ENCODE measurements at regions not wholly inside any gene's neighbourhood (a gene's known extent, or its start where the extent isn't known, plus 50 kb on each side); places are given as distances from the start of the nearest gene placed in this dataset.

DNA sequence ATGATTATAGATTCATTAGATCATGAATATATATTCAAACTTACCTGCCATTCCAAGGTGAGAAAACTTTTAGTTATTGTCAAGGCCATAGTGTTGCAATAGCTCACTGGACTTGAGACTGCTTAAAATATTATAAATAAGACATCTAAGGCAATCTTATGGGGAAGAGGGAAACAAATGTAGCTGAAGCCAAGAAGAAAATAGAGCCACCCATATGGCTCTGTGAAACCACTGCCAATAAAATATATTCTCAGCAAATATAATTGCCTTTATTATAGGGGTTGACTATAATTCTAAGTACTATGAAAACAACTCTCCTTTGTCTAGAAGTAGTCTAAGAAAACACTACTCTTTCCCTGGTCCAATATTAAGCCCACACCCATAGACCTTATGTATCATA, 938.5 kb downstream of the FSTL5 start:
- no peak for DNase-seq (ENCODE audit: low spot score)

DNA sequence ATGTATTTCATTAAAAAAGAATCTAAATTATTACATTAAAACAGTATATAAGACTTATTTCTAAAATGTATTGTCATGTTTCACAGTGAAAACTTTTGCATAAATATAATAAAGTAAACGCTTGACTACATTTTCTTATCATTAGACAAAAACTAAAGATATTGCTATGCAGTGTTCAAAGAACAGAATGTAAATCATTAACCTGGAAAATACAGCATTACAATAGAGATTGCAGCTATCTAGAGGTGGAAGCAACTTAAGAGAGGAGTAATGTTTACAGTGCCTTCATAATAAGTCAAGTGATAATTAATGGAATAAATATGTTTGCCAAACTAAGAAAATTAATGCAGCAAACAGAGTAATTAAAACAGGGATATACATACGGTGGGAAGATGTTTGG, 940.9 kb downstream of the FSTL5 start:
- no peak for DNase-seq (ENCODE audit: low spot score)

DNA sequence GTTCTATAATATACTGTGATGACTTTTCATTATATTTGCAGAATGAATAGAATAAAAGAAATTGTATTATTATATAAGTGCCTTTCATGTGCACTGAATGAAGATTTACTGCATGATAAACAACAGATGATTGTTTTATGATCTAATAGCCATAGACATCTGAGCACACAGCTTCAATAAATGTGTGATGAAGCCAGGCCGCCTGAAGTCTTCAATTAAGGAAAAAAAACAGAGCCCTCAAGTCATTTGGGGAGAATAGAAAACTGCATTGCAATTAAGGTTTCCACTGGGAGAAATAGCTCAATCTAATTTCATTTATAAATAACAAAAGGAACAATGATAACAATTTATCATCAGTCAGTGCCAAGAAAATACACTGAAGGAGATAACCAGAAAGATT, 955.2 kb downstream of the FSTL5 start:
- DNase-seq (ENCODE audit: low spot score): no peak

DNA sequence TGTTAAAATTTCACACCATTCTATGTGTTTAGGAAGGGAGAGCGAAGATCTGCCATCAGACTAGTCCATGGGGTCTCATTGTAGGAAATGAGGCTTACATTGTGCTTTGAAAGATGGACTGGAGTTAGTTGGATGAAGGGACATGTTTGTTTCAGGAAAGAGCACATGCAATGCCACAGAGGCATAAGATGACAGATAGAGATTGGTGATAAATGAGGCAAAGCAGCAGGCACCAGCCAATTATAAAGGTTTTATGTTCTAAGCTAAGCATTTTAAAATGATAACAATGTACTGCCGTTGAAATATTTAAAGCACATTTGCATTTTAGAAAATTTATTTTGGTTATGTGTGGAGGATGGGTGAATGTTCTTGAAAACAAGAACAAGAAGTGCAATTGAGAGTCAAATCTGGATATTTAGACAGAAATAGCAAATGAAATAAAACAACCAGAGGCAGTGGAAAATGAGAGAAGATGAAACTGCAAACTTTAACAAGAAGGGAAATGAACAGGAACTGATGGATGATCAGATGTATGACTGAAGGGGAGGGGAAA, 957.2 kb downstream of the FSTL5 start:
- no peak for DNase-seq (ENCODE audit: low spot score)

DNA sequence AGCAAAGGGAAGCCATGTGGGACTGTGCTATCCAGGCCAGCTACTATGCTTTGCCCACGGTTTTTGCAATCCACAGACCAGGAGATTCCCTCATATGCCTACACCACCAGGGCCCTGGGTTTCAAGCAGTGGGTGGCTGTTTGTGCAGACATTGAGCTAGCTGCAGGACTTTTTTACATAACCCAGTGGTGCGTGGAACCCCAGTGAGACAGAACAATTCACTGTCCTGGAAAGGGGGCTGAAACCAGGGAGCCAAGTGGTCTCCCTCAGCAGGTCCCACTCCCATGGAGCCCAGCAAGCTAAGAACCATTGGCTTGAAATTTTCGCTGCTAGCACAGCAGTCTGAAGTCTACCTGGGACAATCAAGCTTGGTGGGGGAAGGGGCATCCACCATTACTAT, 959.9 kb downstream of the FSTL5 start:
- DNase-seq (ENCODE audit: low spot score): no peak

DNA sequence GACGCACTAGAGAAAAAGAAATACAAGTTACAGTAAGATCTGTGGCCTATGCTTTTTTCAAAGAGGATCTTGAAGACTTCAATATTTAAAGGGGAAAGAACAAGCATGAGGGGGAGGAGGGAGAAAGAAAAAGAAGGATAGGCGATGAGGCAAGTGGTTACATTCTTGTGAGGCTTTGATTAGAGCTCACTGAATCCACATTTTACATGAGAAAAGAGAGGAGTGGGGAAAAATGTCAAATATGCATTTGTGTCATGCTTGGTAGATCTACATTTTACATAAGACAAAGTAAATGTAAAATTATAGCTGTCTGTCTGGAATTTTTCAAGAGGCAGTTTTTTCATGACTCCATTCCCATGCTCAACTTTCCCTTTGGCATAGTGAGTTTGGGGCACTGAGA, 965.9 kb downstream of the FSTL5 start:
- DNase-seq (ENCODE audit: low spot score): no peak

DNA sequence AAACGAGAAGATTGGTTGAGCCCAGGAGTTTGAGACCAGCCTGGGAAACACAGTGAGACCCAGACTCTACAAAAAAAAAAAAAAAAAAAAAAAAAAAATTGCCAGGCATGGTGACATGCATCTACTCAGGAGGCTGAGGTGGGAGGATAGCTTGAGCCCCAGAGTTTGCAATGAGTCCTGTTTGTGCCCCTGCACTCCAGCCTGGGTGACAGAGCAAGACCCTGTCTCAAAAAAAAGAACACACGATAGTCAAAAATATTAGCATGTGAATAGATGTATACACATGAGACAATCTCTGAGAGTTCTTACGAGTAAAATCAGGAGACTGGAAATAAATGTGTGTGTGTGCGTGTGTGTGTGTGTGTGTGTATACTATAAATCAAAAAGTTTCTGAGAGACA, 966.3 kb downstream of the FSTL5 start:
- no peak for DNase-seq (ENCODE audit: low spot score)

DNA sequence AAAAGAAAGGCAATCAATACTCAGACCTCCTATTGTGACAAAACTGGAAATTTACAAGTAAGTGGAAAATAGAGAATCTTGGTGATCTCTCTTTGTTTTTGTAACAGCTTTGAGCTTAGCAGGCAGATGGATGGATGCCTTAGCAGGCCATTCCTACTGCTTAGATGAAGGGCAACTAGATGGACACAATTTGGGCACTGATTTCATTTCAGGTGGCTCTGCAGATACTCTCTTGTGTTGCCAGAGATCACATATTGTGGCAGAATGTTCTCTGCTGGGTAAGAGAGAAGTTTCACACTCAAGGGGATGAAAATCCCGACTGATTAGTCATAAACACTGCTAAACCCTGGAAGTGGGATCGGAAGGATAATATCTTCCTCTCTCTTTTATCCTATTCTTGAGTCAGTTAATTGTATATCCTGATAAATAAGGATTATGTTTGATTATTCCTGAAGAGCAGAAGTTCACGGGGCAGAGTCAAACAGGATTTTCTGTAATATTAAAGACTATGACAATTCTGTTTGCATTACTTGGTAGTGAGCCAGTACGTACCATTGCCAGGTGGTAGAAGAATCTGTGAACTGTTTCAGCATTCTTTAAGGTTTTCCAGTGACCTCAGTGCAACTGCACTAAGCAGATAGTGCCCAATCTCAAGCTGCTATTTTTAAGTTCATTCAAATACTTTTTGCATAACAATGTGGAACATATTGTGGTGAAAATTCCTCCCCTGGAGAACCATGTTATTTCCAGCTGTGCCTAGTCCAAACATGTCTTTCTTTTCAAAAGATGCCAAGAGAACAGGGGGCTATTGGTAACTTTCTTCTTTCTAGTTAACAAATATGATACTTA, 974.3 kb downstream of the FSTL5 start:
- DNase-seq (ENCODE audit: low spot score): peak; percentile 31

DNA sequence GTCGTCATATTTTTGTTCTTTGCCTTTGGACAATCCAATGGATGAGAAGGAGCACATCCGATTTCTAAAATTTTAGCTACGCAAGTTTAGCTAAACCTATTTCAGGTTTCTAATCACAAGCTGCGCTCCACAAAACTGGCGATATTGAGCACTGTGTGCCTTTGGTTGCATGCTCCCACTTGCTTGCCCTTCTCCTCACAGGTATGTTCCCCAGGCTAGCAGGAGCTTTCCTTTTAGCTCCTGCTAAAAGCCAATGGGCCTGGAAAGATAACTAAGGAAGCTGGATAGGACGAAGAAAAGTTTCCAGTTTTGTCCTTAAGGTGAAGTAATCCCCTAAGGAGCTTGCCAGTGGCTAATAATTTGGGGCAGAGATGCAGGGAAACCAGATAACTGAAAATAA, 975.2 kb downstream of the FSTL5 start:
- DNase-seq (ENCODE audit: low spot score): no peak

DNA sequence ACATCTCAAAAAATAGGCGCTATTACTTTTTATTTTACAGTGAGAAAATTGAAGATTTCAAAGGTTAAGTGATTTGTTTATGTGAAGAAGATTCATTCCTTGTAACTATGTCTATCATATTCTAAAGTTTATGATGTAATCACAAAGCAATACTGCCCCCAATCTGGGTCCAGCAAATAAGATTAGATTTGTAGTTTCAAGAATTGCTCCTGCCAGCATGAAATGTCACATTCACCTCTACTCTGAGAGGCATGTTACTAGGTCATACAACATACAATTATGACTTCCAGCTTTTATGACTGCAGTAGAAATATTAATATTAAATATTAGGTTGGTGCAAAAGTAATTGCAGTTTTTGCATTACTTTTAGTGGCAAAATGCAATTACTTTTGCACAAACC, 976.2 kb downstream of the FSTL5 start:
- DNase-seq (ENCODE audit: low spot score): no peak

DNA sequence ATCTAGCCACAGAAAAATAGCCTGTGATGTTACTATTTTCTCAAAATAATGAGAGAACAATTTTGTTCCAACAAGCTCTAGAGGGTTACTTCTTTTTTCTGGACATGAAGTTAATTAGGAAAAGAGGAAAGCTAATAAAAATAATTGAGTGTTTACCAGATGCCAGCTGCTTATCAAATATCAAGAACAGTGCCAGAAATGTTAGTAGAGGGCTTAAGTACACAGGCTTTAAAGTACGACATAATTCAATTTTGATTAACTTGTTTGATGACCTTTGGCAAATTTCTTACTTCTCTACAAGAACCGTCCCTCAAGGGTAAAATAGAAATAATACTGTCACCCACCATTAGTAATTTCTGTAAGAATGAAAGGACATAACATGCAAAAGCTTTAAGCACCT, 977.0 kb downstream of the FSTL5 start:
- DNase-seq (ENCODE audit: low spot score): no peak

DNA sequence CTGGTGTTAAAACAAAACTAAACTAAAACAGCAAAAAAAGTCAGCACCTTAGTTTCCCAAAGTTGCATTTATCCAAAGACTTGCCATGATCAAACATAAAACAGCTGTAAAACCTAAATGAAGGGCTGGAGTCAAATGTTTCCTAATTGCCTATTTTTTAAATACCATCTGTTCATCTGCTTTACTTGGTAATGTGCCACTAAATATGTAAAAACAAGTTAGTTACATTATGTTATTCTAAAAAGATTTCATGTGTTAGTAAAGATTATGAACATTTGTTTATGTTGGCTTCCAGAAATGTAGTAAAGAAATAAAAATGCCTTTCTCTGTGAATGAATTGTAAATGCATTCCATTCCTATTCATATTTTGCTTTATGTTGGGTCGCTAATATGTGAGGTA, 977.8 kb downstream of the FSTL5 start:
- no peak for DNase-seq (ENCODE audit: low spot score)

DNA sequence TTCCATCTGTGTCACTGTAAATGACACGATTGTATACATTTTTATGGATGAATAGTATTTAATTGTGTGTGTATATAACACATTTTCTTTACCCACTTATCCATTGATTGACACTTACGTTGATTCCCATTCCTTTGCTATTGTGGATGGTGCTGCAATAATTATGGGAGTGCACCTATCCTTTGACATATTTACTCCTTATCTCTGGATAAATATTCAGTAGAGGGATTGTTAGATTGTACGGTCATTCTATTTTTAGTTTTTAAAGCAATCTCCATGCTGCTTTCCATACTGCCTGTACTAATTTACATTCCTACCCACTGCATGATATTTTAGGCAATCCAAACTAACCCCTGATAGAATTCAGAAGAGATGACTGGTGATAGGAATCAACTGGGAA, 980.1 kb downstream of the FSTL5 start:
- no peak for DNase-seq (ENCODE audit: low spot score)

DNA sequence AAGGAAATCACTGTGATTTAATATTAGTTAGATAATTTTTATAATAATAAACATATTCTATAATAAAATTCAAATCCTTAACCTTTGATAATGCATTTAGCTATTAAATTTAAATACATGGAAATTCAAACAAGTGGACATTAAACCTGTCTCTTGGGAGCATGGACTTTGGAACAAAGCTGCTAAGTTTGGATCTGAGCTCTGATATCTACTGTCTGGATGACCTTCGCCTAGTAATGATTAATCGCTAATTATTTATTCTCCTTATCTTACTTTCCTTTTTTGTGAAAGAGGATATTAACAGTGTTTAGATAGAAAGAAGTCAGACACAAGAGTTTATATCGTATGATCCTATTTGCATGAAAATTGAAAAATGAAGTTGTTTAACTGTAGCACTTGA, 980.9 kb downstream of the FSTL5 start:
- DNase-seq (ENCODE audit: low spot score): no peak

DNA sequence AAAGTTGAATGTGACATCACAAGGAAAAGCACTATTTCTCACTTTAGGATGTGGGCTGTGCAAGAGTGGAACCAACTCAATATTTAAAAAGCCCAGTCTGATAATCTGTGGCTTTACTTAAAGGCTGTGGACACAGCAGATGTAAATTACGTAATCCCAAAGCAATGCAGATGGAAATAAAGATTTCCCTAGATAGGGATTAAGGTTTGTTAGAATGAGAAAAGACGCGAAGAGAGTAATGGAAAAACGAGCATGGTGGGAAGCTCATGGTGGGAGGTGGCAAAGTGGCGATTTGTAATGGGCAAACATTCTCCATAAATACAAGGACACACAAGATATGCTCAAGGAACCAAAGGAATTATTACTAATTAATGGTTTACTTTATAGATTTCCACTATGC, 985.5 kb downstream of the FSTL5 start:
- no peak for DNase-seq (ENCODE audit: low spot score)

DNA sequence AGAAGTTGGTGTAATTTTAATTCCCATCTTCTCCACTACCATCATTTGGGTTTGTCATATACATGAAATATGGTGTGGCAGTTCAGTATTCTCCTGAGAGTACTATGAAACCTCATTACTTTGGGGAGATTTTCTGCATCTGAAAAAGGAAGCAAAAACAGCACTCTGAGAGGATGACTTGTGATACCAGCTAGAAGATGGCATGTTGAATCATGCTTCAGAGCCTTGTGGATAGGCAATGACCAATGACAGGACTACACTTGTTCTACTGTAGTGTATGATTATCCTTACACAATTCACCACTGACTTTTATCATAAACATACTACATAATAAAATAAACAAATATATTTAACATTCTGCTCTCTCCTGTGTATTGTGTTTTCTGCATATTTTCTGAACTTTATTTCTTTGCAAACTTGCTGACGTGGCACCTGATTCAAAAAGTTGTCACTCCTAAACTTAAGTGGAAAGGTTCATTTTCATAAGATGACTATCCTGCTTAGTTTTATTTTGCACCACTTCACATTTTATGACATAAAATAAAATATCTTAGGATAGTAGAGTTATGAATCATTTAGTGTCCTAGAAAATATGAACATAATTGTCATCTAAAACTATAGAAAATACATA, 991.3 kb downstream of the FSTL5 start:
- DNase-seq (ENCODE audit: low spot score): no peak

DNA sequence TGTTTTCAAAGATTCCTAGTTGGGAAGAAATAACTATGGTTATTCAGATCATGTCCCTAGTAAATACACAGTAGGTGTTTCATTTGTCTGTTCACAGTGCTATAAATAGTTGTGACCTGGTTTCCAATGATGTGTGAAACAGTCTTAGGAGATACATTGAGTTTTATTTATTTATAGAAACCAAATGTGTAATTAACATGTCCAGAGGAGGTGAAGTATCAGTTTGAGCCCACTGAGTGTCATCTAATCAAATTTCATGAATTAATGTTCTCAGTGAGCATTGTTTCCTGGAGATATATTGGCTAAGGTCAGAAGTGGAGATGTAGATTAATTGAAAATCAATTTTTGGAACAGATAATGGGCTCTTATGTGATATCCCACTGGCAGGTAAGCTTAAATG, 996.3 kb downstream of the FSTL5 start:
- DNase-seq (ENCODE audit: low spot score): no peak

DNA sequence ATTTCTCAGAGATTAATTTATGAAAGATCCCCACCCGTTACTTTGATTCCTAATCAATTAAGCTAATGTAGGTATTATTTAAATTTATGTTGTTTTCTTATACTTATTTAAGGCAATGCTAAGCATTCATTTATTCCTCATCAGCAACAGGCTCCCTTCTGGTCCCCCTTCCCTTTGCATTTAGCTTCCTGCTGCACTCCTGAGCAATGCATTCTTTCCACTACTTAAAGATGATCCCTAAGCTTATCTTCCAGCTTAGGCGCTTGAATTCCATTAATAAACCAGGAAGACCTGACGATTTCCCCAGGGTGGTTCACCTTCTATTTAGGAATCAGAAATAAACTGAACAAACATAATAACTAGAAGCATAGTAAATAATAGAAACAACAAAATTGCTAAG, 1003.1 kb downstream of the FSTL5 start:
- DNase-seq (ENCODE audit: low spot score): peak; percentile 16

DNA sequence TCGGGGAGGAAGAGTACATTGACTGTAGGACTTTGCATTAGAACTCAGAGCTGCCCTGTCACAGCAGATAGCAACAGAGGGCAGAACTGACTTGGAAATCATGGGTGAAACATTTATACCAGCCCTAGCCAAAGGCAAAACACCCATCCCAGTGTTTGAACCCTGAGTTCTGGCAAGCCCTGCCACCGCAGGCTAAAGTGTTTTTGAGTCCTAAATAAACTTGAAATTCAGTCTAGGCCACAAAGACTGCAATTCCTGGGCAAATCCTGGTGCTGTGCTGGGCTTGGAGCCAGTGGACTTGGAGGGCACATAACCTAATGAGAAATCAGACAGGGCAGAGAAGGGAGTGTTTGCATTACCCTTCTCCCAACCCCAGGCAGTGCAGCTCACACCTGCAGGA, 1015.7 kb downstream of the FSTL5 start:
- no peak for DNase-seq (ENCODE audit: low spot score)

DNA sequence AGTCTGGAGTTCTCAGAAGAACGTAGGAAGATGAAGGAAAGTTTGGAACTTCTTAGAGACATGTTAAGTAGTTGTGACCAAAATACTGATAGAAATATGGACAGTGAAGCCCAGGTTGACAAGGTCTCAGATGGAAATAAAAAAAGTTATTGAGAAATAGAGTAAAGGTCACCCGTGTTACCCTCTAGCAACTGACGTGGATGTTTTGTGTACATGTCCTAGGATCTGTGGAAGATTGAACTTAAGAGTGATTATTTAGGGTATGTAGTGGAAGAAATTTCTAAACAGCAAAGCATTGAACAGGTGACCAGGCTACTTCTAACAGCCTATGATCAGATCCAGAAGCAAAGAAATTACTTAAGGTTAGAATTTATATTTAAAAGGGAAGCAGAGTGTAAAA, 1020.4 kb downstream of the FSTL5 start:
- DNase-seq (ENCODE audit: low spot score): no peak

DNA sequence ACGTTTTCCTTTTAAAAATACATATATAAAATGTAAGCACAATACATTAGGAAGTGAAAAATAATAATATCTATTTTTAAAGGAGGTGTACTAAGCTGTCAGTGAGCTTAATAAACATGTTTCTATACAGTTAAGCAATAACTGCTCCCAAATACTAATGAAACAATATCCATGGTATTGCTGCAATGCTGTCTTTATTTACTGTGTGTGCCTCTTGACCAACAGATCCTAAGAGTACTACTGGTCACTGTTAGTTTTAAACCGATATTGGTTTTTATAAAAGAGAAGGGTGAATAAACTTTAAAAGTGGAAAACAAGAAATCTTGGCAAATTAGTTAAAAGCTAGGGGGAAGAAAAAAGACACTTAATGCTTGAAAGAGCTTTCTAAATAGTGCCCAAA, 1029.0 kb downstream of the FSTL5 start:
- no peak for DNase-seq (ENCODE audit: low spot score)

DNA sequence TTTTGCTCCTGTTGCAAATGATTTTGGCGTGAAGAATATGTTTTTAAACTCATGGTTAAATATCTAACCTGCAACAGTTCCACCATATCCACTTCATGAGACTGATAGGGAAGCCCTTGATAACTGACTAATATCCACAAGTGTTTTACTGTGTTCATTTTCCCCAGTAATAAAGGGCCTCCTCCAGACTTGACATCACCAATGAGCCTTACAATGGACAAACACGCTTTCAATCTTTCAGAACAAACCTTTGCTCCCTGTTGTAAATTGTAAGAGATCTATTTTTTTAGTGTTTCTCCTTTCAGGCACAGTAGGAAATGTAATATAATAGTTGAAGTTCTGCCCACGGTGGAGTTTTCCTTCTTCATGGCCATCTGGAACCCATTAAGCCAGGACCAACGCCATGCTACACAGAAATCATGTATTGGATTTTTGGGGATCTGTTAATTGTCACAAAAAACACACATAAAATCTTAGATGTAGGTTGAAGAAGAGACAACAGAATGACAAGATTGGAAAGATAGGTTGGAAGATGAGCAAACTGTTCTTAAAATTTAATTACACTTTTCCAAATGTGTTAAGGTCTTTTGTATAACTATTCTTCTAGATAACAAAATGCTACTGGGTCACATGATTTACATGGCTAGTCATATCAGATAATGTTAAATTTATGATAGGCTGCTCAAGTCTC, 1030.1 kb downstream of the FSTL5 start:
- DNase-seq (ENCODE audit: low spot score): no peak

All from D341Med (cell line).